ENCODE measurements at regions not wholly inside any gene's neighbourhood (a gene's known extent, or its start where the extent isn't known, plus 50 kb on each side); places are given as distances from the start of the nearest gene placed in this dataset.

GRCh38 chr2:18182861-18183260 is 304.4 kb downstream of the KCNS3 start:
- no peak for DNase-seq (ENCODE audit: low read depth)

GRCh38 chr2:18180912-18181311 is 302.4 kb downstream of the KCNS3 start:
- no peak for DNase-seq (ENCODE audit: low read depth)

GRCh38 chr2:18180031-18180610 is 301.7 kb downstream of the KCNS3 start:
- DNase-seq (ENCODE audit: low read depth), result no peak

GRCh38 chr2:18178736-18179349 is 300.4 kb downstream of the KCNS3 start:
- no peak for DNase-seq (ENCODE audit: low read depth)

- DNase-seq (ENCODE audit: low read depth), result no peak
Measured at GRCh38 chr2:18176679-18177215, 298.3 kb downstream of the KCNS3 start.

GRCh38 chr2:18172607-18173006 is 294.1 kb downstream of the KCNS3 start:
- DNase-seq (ENCODE audit: low read depth), result no peak

- DNase-seq (ENCODE audit: low read depth), result no peak
Measured at GRCh38 chr2:18171191-18172139, 293.0 kb downstream of the KCNS3 start.

GRCh38 chr2:18170642-18171041 is 292.2 kb downstream of the KCNS3 start:
- DNase-seq (ENCODE audit: low read depth), result no peak

- no peak for DNase-seq (ENCODE audit: low read depth)
Measured at GRCh38 chr2:18169893-18170175, 291.4 kb downstream of the KCNS3 start.

GRCh38 chr2:18169121-18169892 is 290.8 kb downstream of the KCNS3 start:
- DNase-seq (ENCODE audit: low read depth), result no peak

- no peak for DNase-seq (ENCODE audit: low read depth)
Measured at GRCh38 chr2:18167871-18168270, 289.4 kb downstream of the KCNS3 start.

GRCh38 chr2:18161681-18162080 is 283.2 kb downstream of the KCNS3 start:
- DNase-seq (ENCODE audit: low read depth), result no peak

- no peak for DNase-seq (ENCODE audit: low read depth)
Measured at GRCh38 chr2:18159896-18160295, 281.4 kb downstream of the KCNS3 start.

GRCh38 chr2:18156421-18156820 is 278.0 kb downstream of the KCNS3 start:
- DNase-seq (ENCODE audit: low read depth), result no peak

- DNase-seq (ENCODE audit: low read depth), result no peak
Measured at GRCh38 chr2:18156002-18156401, 277.5 kb downstream of the KCNS3 start.

- no peak for DNase-seq (ENCODE audit: low read depth)
Measured at GRCh38 chr2:18154812-18155211, 276.3 kb downstream of the KCNS3 start.

- DNase-seq (ENCODE audit: low read depth), result no peak
Measured at GRCh38 chr2:18154259-18154658, 275.8 kb downstream of the KCNS3 start.

- no peak for DNase-seq (ENCODE audit: low read depth)
Measured at GRCh38 chr2:18153741-18154140, 275.3 kb downstream of the KCNS3 start.

- no peak for DNase-seq (ENCODE audit: low read depth)
Measured at GRCh38 chr2:18151237-18151636, 272.8 kb downstream of the KCNS3 start.

- DNase-seq (ENCODE audit: low read depth), result no peak
Measured at GRCh38 chr2:18149660-18150246, 271.3 kb downstream of the KCNS3 start.

GRCh38 chr2:18136881-18137475 is 258.5 kb downstream of the KCNS3 start:
- DNase-seq (ENCODE audit: low read depth), result no peak

Data from non-pigmented ciliary epithelial cell (primary cell).